GM23248 (cell line): ENCODE measurements at regions not wholly inside any gene's neighbourhood (a gene's known extent, or its start where the extent isn't known, plus 50 kb on each side); places are given as distances from the start of the nearest gene placed in this dataset.

Experiments
- EZH2 ChIP-seq: fragments of 200-600 bp; sonication (generic); IDR thresholded peaks from 2 replicates; pipeline ENCODE4 v1.6.1; 2018; ENCODE audit warnings: antibody characterized with exemption, mild to moderate bottlenecking; ENCODE audit not compliant: insufficient read depth, poor library complexity, severe bottlenecking
- EZH2phosphoT487 ChIP-seq: fragments of 200-600 bp; sonication (generic); IDR thresholded peaks from 2 replicates; pipeline ENCODE4 v1.6.1; 2018; ENCODE audit warnings: antibody characterized with exemption, moderate library complexity, mild to moderate bottlenecking, low read depth; ENCODE audit not compliant: insufficient read depth

DNA sequence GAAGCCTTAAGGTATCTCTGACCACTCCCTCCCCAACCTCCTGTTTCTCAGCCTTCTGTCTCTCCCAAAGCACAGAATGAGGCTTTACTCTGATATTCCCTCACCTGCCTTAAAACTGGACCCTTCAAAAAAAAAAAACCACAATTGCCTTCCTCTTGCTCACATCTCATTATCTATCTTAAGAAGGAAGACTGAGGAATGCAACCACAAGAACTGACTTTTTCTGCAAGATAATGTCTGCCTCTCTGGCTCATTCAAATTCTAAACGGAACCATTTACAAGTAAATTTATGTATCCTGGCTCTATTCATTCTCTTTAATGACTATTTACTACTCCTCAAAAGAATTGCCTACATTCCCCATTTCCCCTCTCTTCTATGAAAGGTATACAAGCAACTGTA is 545.5 kb upstream of the HTR2C start:
- TF ChIP-seq EZH2 = no peak
- no peak for TF ChIP-seq EZH2phosphoT487
